HG02610 (cell line): ENCODE measurements at regions not wholly inside any gene's neighbourhood (a gene's known extent, or its start where the extent isn't known, plus 50 kb on each side); places are given as distances from the start of the nearest gene placed in this dataset.
A peak's percentile ranks its signal among the peaks of the same experiment; 100 is the strongest.

Source experiments
- ATAC-seq: cut with Tn5 transposase; IDR thresholded peaks from one replicate; pipeline ENCODE4 v1.9.1; 2021; ENCODE audit warnings: mild to moderate bottlenecking, moderate library complexity; ENCODE audit not compliant: unreplicated experiment

GRCh38 chr1:234690872-234691271 lies 80.9 kb upstream of the IRF2BP2 start:
- ATAC-seq, result no peak

DNA sequence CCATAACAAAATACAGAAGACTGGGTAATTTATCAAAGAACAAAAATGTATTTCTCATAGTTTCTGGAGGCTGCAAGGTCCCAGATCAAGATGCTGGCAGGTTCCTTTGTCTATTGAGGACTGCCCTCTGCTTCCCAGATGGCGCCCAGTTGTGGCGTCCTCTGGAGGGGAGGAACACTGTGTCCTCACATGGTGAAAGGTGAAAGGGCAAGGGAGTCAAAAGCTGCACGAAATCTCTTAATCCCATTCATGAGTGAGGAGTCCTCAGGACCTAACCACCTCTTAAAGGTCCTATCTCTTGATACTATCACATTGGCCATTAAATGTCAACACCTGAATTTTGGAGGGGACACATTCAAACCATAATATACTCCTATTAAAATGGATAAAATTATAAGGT lies 79.3 kb upstream of the IRF2BP2 start:
- no peak for ATAC-seq

DNA sequence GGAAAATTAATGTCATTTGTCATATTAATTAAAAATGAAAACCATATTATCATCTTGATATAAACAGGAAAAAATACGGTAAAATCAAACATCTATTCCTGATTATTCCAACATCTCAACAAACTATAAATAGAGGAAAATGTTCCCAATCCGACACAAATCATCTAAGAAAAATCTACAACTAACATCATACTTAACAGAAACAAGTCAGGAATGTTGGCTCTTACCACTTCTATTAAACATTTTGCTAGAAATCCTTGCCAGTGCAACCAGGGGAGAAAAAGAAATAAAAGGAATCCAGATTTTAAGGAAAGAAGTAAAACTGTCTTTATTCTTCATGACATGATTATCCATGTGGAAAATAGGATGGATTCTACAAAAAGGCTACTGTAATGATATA lies 77.0 kb upstream of the IRF2BP2 start:
- no peak for ATAC-seq

GRCh38 chr1:234686035-234686434 lies 76.1 kb upstream of the IRF2BP2 start:
- ATAC-seq, result no peak

DNA sequence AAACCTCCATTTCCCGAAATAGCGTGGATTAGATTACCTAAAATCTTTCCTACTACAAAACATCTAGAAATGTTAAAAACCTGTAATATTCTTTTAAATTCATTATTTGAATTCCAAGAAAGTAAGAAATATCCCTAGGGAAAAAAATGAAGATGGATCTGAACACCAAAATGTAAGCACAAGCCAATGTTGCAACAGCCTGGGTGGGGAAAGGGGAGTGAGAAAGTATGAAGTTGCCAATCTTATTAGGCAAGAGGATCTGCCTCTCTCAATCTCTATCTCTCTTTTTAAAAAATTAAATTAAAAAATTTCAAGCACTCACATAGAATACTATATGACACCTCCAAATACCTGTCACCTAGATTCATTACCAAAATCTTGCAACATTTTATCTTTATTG lies 74.9 kb upstream of the IRF2BP2 start:
- ATAC-seq, result no peak

- no peak for ATAC-seq
These were observed 74.1 kb upstream of the IRF2BP2 start for GRCh38 chr1:234683861-234684632.

- no peak for ATAC-seq
These were observed 73.3 kb upstream of the IRF2BP2 start for GRCh38 chr1:234683127-234683860.

DNA sequence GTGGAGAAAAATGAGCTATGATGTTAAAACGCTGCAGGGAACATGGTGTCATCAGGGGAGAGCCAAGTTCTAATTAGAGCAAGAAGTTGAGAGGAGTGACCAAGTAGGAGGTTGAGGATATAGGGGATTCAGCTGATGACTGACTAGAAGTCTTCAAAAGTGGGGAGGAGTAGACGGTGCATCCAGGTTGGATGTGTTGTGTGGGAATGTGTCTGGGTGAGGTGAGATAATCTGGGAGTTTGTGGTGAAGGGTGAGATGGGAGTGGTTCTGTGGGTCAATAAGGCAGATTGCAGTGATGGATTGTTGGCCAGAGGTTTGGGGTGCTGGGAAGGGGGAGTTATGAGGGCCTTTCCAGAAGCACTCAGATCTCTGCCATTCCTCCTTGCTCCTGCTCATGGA lies 72.0 kb upstream of the IRF2BP2 start:
- no peak for ATAC-seq

GRCh38 chr1:234681065-234681464 lies 71.1 kb upstream of the IRF2BP2 start:
- no peak for ATAC-seq

- no peak for ATAC-seq
These were observed 70.4 kb upstream of the IRF2BP2 start for GRCh38 chr1:234680331-234680904.

GRCh38 chr1:234676103-234676594 lies 66.2 kb upstream of the IRF2BP2 start:
- ATAC-seq, result peak; percentile 73

DNA sequence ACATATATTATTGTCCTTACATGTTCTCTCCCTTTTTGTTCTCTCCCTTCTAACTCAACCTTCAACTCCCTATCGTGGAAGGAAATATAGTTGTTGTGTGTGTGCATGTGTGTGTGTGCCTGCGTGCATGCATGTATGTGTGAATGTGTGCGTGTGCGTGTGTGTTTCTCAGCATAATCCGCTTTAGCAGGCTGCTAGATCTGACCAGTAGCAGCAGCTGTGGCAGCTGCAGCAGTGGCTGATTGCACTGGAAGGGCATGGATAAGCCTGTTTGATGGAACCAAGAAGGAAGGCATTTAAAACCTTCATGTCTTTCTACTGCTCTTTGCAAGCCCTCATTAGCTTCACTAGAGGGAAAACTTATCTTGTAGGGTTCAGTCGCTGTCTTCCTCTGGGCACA lies 65.6 kb upstream of the IRF2BP2 start:
- ATAC-seq, result no peak

GRCh38 chr1:234675006-234675405 lies 65.0 kb upstream of the IRF2BP2 start:
- no peak for ATAC-seq

DNA sequence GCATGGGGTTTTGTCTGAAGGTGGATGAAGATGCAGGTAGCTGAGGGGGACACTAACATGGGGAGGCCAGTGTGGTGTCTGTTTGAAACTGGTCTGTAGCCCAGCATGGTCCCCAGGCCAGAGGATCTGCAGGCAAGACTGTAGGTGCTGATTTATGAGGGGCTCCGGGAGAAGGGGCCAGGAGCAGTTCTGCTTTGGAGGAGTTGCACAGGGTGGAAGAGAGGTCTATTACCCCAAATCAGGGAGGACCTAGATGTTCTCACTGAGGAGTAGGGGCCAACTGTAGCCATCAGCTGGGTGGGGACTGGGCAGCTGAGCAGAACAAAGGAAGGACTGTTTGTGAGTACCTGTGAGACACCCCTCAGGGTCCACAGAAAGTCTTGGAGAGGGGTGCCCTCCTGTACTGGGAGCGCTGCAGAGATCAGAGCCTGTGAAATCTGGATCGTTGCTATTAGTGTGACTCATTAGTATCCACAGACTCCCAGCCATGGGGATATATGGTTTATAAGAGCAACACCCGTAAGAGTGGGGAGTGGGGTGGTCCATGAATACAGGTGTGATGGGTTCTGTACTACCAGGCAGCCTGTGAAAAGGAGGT lies 64.3 kb upstream of the IRF2BP2 start:
- ATAC-seq, result no peak

DNA sequence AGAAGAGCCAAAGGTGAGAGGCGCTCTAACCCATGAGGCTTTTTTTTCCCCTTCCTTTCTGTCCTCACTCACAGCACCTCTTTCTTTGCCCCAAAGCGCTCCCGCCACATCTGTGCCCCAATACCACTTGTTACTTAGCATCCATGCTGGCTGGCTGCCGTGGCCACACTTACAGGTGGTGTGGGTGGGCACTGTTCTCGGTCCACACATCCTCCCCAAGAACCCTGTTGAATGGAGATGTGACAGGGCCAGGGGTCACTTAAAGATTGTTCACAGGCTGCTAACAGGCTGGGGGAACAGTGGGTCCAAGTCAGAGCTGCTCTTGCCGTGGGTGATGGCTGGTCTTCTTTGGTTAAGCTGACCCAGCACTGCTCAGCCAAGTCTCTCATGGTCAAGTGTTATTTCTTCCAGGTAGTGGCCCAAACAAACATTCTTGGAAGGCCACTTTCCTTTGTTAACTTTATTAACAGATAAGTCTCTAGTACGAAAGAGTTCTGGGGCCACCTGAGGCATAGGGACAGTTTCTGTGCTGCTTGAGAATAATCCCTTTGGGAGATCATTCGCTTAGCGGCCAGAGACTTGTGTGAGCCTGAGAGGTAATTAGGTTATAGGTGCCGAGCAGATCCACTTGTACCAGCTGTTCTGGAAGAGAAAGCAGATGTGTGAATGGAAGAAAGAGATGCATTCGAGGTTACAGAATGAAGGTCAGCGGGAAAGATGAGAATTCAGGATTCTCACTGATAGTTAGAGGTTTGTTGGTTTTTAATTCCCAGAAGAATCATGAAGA lies 62.6 kb upstream of the IRF2BP2 start:
- no peak for ATAC-seq

GRCh38 chr1:234670967-234671626 lies 61.1 kb upstream of the IRF2BP2 start:
- ATAC-seq, result no peak

GRCh38 chr1:234669499-234669898 lies 59.5 kb upstream of the IRF2BP2 start:
- ATAC-seq, result no peak

DNA sequence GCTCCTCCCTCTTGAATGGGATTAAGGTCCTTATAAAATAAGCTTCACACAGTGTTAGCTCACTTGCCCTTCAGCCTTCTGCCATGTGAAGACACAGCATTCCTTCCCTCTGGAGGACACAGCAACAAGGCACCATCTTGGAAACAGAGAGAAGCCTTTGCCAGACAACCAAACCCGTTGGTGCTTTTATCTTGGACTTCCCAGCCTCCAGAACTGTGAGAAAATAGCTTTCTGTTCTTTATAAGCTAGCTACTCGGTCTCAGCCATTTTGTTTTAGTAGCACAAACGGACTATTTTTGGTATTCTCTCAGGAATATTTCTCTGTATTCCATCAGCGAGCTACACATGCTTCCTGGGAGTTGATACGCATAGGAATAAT lies 58.6 kb upstream of the IRF2BP2 start:
- no peak for ATAC-seq

DNA sequence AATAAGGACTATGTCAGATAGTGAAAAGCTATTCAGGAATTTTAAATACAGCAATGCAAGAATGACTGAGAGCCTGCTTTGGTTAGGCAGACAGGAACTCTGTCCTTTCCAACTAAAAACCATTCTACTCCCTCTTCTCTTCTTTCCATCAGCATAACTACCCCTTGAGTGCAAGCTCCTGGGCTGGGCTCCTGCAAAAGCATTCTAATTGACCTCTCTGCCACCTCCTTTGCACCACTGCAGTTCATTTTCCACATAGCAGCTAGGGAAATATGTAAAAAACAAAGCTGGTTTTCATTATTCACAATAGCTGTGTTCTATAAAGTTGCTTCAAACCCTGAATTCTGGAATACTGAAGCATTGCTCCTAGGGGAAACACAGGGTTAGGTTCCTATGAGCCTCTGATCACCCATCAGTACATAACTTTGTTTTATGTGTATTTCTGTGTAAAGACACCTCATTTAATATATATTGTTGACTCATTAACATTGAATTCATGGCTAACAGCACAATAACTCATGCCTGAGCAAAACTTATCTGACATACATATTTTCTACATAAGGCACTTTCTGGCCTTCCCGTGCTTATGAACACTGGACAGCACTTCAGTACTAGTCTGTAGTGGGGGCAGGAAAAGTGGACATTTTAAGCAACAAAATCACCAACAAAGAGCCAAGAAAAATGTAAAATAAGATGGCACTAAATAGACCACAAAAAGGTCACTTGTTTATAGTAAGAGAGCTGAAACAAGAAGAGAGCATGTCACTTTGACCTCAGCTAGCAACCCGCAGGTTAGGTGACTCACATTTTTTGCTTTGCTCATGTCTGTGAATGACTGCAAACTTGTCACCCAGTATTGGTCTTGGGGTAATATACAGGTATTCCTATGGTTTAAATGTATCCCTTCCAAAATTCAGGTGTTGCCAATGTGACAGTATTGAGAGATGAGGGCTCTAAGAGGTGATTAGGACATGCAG lies 57.9 kb upstream of the IRF2BP2 start:
- ATAC-seq, result no peak
